Hepatocyte (in vitro differentiated cells): ENCODE measurements at regions not wholly inside any gene's neighbourhood (a gene's known extent, or its start where the extent isn't known, plus 50 kb on each side); places are given as distances from the start of the nearest gene placed in this dataset.

Experiments used
- DNase-seq: peaks from one replicate; pipeline ENCODE4 v3.0.0-alpha.2; 2016; ENCODE audit warnings: low spot score
- H2AFZ ChIP-seq: fragments of 200-600 bp; sonication (generic); 2 replicates; pipeline ENCODE4 v1.6.0; 2016; ENCODE audit warnings: antibody characterized with exemption, mild to moderate bottlenecking
- H3K27ac ChIP-seq: fragments of 200-600 bp; sonication (generic); 2 replicates; pipeline ENCODE4 v1.5.1; 2016; ENCODE audit warnings: mild to moderate bottlenecking
- H3K27me3 ChIP-seq: fragments of 200-600 bp; sonication (generic); 2 replicates; pipeline ENCODE4 v1.6.1; 2016
- H3K36me3 ChIP-seq: fragments of 200-600 bp; sonication (generic); replicated peaks from 2 replicates; pipeline ENCODE4 v1.5.1; 2016; ENCODE audit warnings: low read depth; ENCODE audit not compliant: insufficient read depth
- H3K4me1 ChIP-seq: fragments of 200-600 bp; sonication (generic); 2 replicates; pipeline ENCODE4 v1.5.1; 2016; ENCODE audit warnings: mild to moderate bottlenecking, moderate library complexity; ENCODE audit not compliant: insufficient read depth
- H3K4me2 ChIP-seq: fragments of 200-600 bp; sonication (generic); 2 replicates; pipeline ENCODE4 v1.6.0; 2016
- H3K4me3 ChIP-seq: fragments of 200-600 bp; sonication (generic); 2 replicates; pipeline ENCODE4 v1.5.1; 2016; ENCODE audit warnings: mild to moderate bottlenecking
- H3K79me2 ChIP-seq: fragments of 200-600 bp; sonication (generic); 2 replicates; pipeline ENCODE4 v1.6.0; 2017; ENCODE audit warnings: mild to moderate bottlenecking
- H3K9me2 ChIP-seq: fragments of 200-600 bp; sonication (generic); replicated peaks from 2 replicates; pipeline ENCODE4 v1.6.0; 2017; ENCODE audit warnings: mild to moderate bottlenecking; ENCODE audit not compliant: insufficient read depth
- H3K9me3 ChIP-seq: fragments of 200-600 bp; sonication (generic); 2 replicates; pipeline ENCODE4 v1.5.1; 2016; ENCODE audit warnings: low read depth, mild to moderate bottlenecking
- H4K20me1 ChIP-seq: fragments of 200-600 bp; sonication (generic); 2 replicates; pipeline ENCODE4 v1.6.0; 2016; ENCODE audit warnings: mild to moderate bottlenecking; ENCODE audit not compliant: insufficient read depth, poor library complexity, severe bottlenecking
- EZH2 ChIP-seq: fragments of 200-600 bp; sonication (generic); IDR thresholded peaks from 2 replicates; pipeline ENCODE4 v1.6.1; 2016; ENCODE audit warnings: antibody characterized with exemption, mild to moderate bottlenecking, borderline replicate concordance
- EZH2phosphoT487 ChIP-seq: fragments of 200-600 bp; sonication (generic); IDR thresholded peaks from one replicate; pipeline ENCODE4 v1.6.1; 2018; ENCODE audit warnings: antibody characterized with exemption, mild to moderate bottlenecking, low read depth, moderate library complexity; ENCODE audit not compliant: unreplicated experiment, severe bottlenecking
- WGBS: methylation state at CpG from one replicate; pipeline ENCODE4 v1.1.6; 2016; ENCODE audit warnings: low lambda C conversion rate; ENCODE audit errors: missing lambda C conversion rate; 5-methylcytosine and 5-hydroxymethylcytosine counted together
- TF ChIP-seq, protein P1 (sequence below): fragments of 200-600 bp; sonication (generic); IDR thresholded peaks from 2 replicates; pipeline ENCODE4 v1.5.1; 2016; ENCODE audit warnings: antibody characterized with exemption, mild to moderate bottlenecking; ENCODE audit not compliant: poor library complexity

DNA sequence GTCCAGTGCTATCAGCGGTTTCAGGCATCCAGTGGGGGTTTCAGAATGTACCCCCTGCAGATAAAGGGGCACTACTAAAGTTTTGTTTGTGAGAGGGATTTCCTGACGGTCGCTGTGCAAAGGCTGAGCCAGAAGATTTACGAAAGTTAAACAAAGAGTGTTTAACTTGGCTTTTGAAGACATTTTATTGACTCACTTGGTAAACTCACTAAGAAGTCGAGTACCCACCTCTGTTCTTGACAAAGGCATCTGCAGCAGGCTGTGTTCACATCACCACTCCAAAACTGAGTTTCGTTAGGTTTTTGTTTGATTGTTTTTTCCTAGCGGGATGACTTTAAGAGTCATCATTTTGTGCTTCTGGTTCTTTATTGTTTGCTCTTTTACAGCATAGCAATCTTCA is 143.9 kb upstream of the TBL1X start:
- H3K9me3 ChIP-seq, result no peaks in the 10 kb centered on the region
- H2AFZ ChIP-seq, result no peak overlapping the region
- H3K4me3 ChIP-seq, result no peak overlapping the region
- TF ChIP-seq EZH2phosphoT487 (no peak), EZH2 (no peak)
- TF ChIP-seq, protein P1, sequence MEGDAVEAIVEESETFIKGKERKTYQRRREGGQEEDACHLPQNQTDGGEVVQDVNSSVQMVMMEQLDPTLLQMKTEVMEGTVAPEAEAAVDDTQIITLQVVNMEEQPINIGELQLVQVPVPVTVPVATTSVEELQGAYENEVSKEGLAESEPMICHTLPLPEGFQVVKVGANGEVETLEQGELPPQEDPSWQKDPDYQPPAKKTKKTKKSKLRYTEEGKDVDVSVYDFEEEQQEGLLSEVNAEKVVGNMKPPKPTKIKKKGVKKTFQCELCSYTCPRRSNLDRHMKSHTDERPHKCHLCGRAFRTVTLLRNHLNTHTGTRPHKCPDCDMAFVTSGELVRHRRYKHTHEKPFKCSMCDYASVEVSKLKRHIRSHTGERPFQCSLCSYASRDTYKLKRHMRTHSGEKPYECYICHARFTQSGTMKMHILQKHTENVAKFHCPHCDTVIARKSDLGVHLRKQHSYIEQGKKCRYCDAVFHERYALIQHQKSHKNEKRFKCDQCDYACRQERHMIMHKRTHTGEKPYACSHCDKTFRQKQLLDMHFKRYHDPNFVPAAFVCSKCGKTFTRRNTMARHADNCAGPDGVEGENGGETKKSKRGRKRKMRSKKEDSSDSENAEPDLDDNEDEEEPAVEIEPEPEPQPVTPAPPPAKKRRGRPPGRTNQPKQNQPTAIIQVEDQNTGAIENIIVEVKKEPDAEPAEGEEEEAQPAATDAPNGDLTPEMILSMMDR, result no peak
- H3K4me2 ChIP-seq, result no peak overlapping the region
- no peaks in the 10 kb centered on the region for H3K9me2 ChIP-seq
- H3K27ac ChIP-seq, result no peak overlapping the region
- H3K4me1 ChIP-seq, result no peaks in the 10 kb centered on the region
- H4K20me1 ChIP-seq, result no peaks in the 10 kb centered on the region
- no peaks in the 10 kb centered on the region for H3K79me2 ChIP-seq
- DNase-seq, result no peak
- H3K27me3 ChIP-seq, result no peaks in the 10 kb centered on the region
- no peaks in the 10 kb centered on the region for H3K36me3 ChIP-seq
- WGBS, result 40% methylated on average over 7 of the region's 7 CpGs

DNA sequence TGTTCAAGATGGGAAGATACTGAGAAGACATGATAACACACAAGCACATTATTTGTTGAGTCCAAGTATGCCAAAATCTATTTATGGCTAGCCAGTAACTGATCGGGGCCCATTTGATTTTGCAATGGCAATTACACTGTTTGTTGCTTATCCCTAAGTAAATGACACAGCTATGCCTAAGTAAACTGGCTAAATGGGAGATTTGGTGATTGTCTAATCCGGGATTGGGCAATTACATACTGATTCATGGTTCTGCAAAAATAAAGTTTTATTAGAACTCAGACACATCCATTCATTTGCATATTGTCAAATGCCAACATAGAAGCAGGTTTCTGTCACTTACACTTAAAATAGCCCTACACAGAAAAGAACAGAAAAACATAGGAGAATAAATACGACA is 140.2 kb upstream of the TBL1X start:
- no peak for DNase-seq
- Histone ChIP-seq H3K27me3 (no peaks in the 10 kb centered on the region), H3K4me1 (no peaks in the 10 kb centered on the region)

DNA sequence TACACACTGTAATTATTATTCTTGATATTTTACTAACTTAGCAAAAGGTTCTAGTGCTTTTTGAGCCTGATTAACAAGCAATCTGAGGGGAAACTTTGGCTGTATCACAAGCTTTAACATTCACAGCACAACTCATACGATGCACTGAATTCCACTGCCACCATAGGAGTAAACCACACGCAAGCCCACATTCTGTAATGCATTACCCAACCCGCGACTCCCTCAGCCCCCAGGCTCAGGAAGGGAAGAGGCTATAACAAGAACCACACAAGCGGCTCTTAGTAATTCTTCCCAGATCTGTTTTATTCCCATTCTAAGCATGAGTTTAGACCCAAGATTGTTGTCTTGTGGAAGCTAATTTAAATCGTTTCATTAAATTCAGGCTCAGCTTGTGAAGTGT is 138.5 kb upstream of the TBL1X start:
- 69% methylated on average over 6 of the region's 6 CpGs for WGBS
- H3K27me3 ChIP-seq, result no peaks in the 10 kb centered on the region
- TF ChIP-seq, protein P1, result no peak
- TF ChIP-seq EZH2 (no peak), EZH2phosphoT487 (no peak)

More for the DNA sequence above, 140.2 kb upstream of the TBL1X start:
- no peaks in the 10 kb centered on the region for H4K20me1 ChIP-seq
- TF ChIP-seq EZH2, result no peak
- no peak for TF ChIP-seq EZH2phosphoT487
- TF ChIP-seq, protein P1, result no peak
- H3K4me3 ChIP-seq, result no peak overlapping the region
- 70% methylated on average over 3 of the region's 3 CpGs for WGBS
- no peaks in the 10 kb centered on the region for H3K36me3 ChIP-seq
- H3K79me2 ChIP-seq, result no peaks in the 10 kb centered on the region
- H3K4me2 ChIP-seq, result no peak overlapping the region
- H3K9me2 ChIP-seq, result no peaks in the 10 kb centered on the region
- no peak overlapping the region for H3K27ac ChIP-seq
- H2AFZ ChIP-seq, result no peak overlapping the region
- no peaks in the 10 kb centered on the region for H3K9me3 ChIP-seq

More for the DNA sequence above, 138.5 kb upstream of the TBL1X start:
- H4K20me1 ChIP-seq, result no peaks in the 10 kb centered on the region
- H3K79me2 ChIP-seq, result no peaks in the 10 kb centered on the region
- H3K4me1 ChIP-seq, result no peaks in the 10 kb centered on the region
- no peak overlapping the region for H3K4me3 ChIP-seq
- no peak overlapping the region for H2AFZ ChIP-seq
- H3K27ac ChIP-seq, result no peak overlapping the region
- no peaks in the 10 kb centered on the region for H3K9me3 ChIP-seq
- H3K36me3 ChIP-seq, result no peaks in the 10 kb centered on the region
- H3K9me2 ChIP-seq, result no peaks in the 10 kb centered on the region
- DNase-seq, result no peak
- no peak overlapping the region for H3K4me2 ChIP-seq
